ENCODE measurements at regions not wholly inside any gene's neighbourhood (a gene's known extent, or its start where the extent isn't known, plus 50 kb on each side); places are given as distances from the start of the nearest gene placed in this dataset.

- TF ChIP-seq, protein P1, sequence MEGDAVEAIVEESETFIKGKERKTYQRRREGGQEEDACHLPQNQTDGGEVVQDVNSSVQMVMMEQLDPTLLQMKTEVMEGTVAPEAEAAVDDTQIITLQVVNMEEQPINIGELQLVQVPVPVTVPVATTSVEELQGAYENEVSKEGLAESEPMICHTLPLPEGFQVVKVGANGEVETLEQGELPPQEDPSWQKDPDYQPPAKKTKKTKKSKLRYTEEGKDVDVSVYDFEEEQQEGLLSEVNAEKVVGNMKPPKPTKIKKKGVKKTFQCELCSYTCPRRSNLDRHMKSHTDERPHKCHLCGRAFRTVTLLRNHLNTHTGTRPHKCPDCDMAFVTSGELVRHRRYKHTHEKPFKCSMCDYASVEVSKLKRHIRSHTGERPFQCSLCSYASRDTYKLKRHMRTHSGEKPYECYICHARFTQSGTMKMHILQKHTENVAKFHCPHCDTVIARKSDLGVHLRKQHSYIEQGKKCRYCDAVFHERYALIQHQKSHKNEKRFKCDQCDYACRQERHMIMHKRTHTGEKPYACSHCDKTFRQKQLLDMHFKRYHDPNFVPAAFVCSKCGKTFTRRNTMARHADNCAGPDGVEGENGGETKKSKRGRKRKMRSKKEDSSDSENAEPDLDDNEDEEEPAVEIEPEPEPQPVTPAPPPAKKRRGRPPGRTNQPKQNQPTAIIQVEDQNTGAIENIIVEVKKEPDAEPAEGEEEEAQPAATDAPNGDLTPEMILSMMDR (IDR thresholded peaks at IDR 0.05): no peak
- intact Hi-C loops (cut with DNase I): no loop called here
- no peak for DNase-seq
- Histone ChIP-seq H3K9me3 (no peaks in the 10 kb centered on the region), H3K4me1 (no peaks in the 10 kb centered on the region), H3K27ac (no peak overlapping the region), H3K27me3 (no peaks in the 10 kb centered on the region), H3K9ac (ENCODE audit: low read depth in 2 of 2, low read length in 2 of 2) (no peak overlapping the region), H3K36me3 (no peaks in the 10 kb centered on the region), H3K4me3 (no peak overlapping the region)
These were observed 727.2 kb upstream of the MARCKS start for GRCh38 chr6:113129991-113130390.

GRCh38 chr6:113137426-113137825 is 719.7 kb upstream of the MARCKS start:
- Histone ChIP-seq H3K4me1 (no peaks in the 10 kb centered on the region), H3K4me3 (no peak overlapping the region), H3K9ac (ENCODE audit: low read depth in 2 of 2, low read length in 2 of 2) (no peak overlapping the region), H3K36me3 (no peaks in the 10 kb centered on the region), H3K27ac (no peak overlapping the region), H3K27me3 (no peaks in the 10 kb centered on the region), H3K9me3 (no peaks in the 10 kb centered on the region)
- DNase-seq: no peak
- TF ChIP-seq, protein P1 (IDR thresholded peaks at IDR 0.05): no peak
- intact Hi-C loops (cut with DNase I): no loop called here

DNA sequence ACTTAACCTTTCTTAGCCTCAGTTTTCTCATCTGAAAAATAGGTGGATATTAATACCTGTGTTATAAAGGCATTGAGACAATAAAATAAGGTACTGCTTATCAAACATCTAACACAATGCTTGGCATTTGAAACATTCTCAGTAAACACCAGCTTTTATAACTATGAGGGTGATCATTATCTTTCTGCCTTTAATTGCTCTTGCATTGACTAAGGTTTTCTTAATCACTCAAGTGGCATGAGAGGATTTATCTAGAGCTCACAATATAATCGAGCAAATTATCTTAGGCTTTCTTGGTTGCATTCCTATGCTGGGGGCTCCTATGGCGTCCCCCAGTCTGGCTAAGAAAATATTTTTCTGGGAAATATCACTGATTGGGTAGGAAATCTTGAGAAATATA is 716.4 kb upstream of the MARCKS start:
- no peak overlapping the region for H3K4me3 ChIP-seq
- no peak for DNase-seq
- H3K9me3 ChIP-seq: no peaks in the 10 kb centered on the region
- H3K27me3 ChIP-seq: no peaks in the 10 kb centered on the region
- no peak overlapping the region for H3K27ac ChIP-seq
- TF ChIP-seq, protein P1 (IDR thresholded peaks at IDR 0.05): no peak
- H3K9ac ChIP-seq (ENCODE audit: low read depth in 2 of 2, low read length in 2 of 2): no peak overlapping the region
- H3K4me1 ChIP-seq: no peaks in the 10 kb centered on the region
- intact Hi-C loops (cut with DNase I): no loop called here
- no peaks in the 10 kb centered on the region for H3K36me3 ChIP-seq

GRCh38 chr6:113141901-113142300 is 715.2 kb upstream of the MARCKS start:
- TF ChIP-seq, protein P1 (IDR thresholded peaks at IDR 0.05): no peak
- Histone ChIP-seq H3K4me3 (no peak overlapping the region), H3K4me1 (no peaks in the 10 kb centered on the region), H3K27me3 (no peaks in the 10 kb centered on the region), H3K27ac (no peak overlapping the region), H3K36me3 (no peaks in the 10 kb centered on the region), H3K9ac (ENCODE audit: low read depth in 2 of 2, low read length in 2 of 2) (no peak overlapping the region), H3K9me3 (no peaks in the 10 kb centered on the region)
- no peak for DNase-seq
- intact Hi-C loops (cut with DNase I): no loop called here

- intact Hi-C loops (cut with DNase I): no loop called here
- Histone ChIP-seq H3K4me3 (no peak overlapping the region), H3K4me1 (no peaks in the 10 kb centered on the region), H3K27me3 (no peaks in the 10 kb centered on the region), H3K36me3 (no peaks in the 10 kb centered on the region), H3K9me3 (no peaks in the 10 kb centered on the region), H3K9ac (ENCODE audit: low read depth in 2 of 2, low read length in 2 of 2) (no peak overlapping the region), H3K27ac (no peak overlapping the region)
- TF ChIP-seq, protein P1 (IDR thresholded peaks at IDR 0.05): no peak
- DNase-seq: no peak
These were observed 714.4 kb upstream of the MARCKS start for GRCh38 chr6:113142671-113143174.
